GM12801 (cell line): ENCODE measurements at regions not wholly inside any gene's neighbourhood (a gene's known extent, or its start where the extent isn't known, plus 50 kb on each side); places are given as distances from the start of the nearest gene placed in this dataset.

Source experiments
- TF ChIP-seq, protein P1 (sequence below): IDR thresholded peaks from one replicate; pipeline ENCODE4 v1.5.1; 2011; ENCODE audit warnings: control low read depth; ENCODE audit not compliant: insufficient read length; ENCODE audit errors: extremely low read depth

DNA sequence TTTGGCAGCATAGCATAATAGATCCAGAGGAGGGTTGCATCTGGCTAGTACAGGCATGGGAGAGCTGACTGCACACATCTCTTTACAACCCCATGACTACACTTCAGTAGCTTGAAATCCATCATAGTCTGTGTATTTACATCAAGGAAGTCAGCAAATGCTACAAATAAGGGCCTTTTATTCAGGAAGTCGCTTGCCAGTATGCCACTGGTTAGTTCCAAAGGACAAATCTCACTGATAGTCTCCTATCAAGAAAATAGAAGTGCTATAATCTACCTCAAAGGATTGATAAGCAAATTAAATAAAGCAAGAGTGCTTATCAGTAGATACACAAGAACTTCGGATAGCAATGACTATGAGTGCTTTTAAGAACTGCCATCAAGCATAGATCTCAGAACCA, 112.7 kb downstream of the KLF12 start:
- TF ChIP-seq, protein P1, sequence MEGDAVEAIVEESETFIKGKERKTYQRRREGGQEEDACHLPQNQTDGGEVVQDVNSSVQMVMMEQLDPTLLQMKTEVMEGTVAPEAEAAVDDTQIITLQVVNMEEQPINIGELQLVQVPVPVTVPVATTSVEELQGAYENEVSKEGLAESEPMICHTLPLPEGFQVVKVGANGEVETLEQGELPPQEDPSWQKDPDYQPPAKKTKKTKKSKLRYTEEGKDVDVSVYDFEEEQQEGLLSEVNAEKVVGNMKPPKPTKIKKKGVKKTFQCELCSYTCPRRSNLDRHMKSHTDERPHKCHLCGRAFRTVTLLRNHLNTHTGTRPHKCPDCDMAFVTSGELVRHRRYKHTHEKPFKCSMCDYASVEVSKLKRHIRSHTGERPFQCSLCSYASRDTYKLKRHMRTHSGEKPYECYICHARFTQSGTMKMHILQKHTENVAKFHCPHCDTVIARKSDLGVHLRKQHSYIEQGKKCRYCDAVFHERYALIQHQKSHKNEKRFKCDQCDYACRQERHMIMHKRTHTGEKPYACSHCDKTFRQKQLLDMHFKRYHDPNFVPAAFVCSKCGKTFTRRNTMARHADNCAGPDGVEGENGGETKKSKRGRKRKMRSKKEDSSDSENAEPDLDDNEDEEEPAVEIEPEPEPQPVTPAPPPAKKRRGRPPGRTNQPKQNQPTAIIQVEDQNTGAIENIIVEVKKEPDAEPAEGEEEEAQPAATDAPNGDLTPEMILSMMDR: no peak

DNA sequence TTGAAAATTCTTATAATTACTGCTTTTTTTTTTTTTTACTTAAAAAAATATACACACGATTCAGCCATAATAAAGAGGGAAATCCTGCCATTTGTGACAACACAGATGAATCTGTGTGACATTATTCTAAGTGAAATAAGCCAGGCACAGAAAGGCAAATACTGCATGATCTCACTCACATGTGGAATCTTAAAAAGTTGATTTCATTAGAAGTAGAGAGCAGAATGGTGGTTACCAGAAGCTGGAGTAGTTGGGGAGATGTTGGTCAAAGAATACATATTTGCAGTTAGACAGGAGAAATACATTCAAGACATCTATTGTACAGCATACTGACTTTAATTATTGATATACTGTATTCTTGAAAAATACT, 116.2 kb downstream of the KLF12 start:
- TF ChIP-seq, protein P1: no peak

DNA sequence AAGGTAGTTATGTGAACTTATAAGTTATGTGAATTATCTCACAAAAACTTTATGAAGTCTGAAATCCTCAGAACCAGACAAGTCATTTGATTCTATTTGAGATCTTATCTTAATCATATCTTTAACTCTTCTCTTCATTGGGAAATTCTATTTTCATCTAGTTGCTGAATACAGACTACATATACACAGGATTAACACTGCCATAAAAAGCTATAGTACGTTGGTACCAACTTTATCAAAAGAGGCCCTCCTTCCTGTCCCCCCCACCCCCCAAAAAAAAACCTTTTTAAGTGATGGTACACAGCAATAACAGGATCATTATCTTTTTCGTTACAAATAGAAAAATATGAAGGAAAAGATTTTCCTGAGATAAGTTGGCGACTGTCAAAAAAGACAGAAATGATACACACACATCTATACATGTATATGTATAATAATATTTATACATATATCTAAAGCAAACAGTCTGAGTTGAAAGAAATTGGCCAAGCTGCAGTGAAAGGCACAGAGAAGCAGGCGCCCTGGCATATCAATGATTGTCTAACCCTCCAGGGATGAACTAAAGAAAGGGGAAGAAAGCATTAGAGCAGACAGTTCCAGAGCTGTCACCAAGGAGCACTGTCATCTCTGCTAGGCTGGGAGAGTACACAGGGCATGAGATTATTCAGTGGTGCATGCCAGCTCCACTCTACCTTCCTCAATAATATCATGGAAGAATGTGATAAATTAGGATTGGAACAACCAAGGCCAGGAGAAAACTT, 116.7 kb downstream of the KLF12 start:
- TF ChIP-seq, protein P1: no peak

DNA sequence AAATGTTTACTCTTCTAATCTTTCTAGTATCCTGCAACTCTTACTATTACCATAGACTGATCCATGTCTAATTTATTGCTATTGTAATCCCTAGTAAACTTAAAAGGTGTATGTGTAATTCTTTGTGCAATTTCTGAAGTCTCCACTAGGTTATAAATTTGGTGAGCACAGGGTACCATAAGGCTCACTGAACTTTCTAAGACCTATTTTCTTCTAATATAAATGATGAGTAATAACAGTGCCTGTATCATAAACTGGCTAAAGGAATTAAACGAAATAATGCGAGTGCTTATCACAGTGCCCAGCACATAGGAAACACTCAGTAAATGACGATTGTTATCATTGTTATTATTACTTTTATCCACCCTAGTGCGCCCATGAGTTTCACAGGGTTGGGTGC, 119.1 kb downstream of the KLF12 start:
- TF ChIP-seq, protein P1: no peak

DNA sequence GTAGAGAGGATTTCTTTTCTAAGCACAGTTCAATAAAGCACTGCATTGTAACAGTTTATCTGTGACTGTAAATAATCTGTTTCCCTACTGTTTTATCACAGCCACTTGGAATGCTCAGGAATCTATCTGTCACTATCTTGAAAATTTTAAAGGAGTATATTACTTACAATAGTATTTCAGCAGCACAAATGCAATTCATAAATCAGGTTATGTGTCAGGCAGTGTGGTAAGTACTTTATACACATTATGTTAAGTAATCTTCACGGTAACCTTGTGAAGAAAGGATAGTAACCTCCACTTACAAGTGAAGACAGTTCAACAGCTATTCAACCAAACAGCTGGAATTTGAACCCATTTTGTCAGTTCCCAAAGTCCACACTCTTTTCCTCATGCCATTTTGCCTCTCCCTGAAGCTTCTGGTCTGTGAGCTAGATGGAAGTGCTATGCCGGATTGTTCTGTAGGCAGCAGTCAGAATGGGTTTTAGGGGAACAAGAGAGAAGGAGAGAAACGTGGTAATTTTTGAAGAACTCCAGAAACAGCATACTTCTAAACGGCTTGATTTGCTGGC, 125.0 kb downstream of the KLF12 start:
- TF ChIP-seq, protein P1: no peak

DNA sequence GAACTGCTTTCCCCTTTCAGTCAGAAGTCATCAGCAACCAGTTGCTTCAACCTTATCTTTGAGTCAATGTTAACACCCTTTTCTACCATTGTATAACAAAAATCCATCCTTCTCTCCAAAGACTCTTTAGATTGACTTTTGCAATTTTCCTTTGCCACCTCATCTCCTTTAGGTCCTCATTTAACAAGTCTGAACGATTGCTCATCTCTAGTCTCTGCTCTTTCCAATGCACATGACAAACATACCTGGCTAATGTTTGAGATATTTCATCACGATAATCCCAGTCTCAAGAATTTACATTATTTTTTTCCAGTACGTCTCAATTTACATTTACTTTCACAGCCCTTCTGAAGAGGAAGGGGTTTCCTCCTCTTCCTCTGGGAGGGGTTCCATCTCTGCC, 127.5 kb downstream of the KLF12 start:
- TF ChIP-seq, protein P1: no peak

DNA sequence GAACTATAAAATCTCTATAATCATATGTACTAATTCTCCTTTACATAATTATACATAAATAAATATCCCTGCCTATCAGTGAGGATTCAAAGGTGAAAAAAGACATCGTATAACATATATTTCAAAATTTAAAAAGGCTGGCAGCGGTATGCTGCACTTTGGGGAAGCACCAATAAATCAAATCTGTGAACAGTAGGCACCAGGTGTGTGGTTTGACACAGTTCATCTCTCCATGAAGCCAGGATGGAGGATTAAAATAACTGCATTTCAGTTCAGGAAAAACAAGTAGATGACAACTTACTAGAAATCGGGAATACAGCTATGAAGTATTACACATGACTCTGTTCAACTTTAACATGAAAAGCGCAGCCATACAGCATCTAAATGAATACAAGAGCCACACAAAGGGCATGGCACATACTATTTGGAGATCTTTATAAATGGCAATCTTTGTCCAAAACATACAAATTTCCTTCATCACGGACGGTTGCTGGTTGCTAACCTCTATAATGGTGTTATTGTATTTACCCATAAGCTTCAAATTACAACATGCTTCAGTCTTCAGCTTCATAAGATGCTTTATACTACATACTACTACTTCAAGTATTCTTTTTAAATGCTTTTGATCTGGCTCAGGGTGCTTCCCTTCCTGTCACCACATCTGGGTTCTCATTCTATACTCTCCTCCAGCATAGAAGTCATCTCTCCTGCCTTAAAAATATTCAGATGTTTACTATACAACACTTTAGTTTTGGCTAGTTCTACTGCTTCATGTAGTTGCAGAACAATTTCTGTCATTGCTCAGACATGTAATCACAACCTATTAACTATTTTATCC, 128.7 kb downstream of the KLF12 start:
- TF ChIP-seq, protein P1: no peak
